ENCODE measurements at regions not wholly inside any gene's neighbourhood (a gene's known extent, or its start where the extent isn't known, plus 50 kb on each side); places are given as distances from the start of the nearest gene placed in this dataset.
A peak's percentile ranks its signal among the peaks of the same experiment; 100 is the strongest.
"Not testable (repeated sequence)": the region's sequence is repeated elsewhere in the genome, so short reads cannot be mapped to it uniquely, and the experiment has no call there.

DNA sequence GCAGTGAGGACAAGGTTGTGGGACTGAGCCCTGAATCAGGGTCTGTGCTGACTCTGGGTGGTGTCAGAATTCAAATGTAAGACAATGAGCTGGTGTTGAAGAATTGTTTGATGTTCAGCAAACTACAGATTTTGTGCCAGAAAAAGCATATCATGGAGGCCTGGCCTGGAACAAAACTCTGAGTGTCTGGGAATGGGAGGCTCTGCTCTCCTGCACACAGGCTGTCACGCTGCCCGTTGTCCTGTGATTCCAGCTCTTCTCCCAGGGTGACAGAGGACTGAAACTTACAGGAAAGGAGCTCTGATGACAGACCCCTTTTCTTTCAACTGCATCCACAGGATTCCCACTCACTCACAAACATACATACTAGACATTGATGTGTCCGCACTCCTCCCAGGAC is 120.1 kb downstream of the ZNF486 start:
- DNase-seq: no peak

DNA sequence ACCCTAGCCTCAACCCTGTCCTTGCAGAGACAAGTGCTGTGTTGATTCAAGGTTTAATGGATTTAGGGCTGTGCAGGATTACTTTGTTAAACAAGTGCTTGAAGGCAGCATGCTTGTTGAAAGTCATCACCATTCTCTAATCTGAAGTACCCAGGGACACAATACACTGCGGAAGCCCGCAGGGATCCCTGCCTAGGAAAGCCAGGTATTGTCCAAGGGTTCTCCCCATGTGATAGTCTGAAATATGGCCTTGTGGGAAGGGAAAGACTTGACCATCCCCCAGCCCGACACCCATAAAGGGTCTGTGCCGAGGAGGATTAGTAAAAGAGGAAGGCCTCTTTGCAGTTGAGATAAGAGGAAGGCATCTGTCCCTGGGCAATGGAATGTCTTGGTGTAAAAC is 118.9 kb downstream of the ZNF486 start:
- DNase-seq: not testable (repeated sequence)

GRCh38 chr19:20279516-20279915 is 112.5 kb downstream of the ZNF486 start:
- DNase-seq: no peak

GRCh38 chr19:20278342-20278741 is 111.3 kb downstream of the ZNF486 start:
- DNase-seq: no peak

GRCh38 chr19:20276732-20277082 is 109.7 kb downstream of the ZNF486 start:
- not testable (repeated sequence) for DNase-seq

GRCh38 chr19:20276011-20276731 is 109.2 kb downstream of the ZNF486 start:
- DNase-seq: no peak

DNA sequence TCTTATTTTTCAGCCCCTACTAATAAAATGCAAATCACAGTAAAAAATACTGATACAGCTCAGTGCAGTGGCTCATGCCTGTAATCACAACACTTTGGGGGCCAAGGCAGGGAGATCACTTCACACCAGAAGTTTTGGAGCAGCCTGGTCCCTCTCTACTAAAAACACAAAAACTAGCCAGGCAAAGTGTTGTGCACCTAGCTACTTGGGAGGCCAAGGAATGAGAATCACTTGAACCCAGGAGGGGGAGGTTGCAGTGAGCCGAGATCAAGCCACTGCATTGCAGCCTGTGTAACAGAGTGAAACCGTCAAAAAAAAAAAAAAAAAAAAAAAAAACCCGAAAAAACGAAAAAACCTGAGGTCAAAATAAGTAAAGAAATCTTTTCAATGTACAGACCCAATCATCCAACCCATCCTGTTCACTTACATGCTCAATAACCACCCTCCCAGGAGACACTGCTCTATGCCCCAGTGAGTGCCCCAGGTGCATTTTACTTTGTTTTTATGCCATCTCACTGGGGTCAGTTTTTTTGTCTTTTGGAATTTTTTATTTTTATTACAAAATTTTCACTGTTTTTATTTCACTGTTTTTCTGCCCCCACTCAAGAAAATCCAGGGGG is 107.0 kb downstream of the ZNF486 start:
- no peak for DNase-seq

DNA sequence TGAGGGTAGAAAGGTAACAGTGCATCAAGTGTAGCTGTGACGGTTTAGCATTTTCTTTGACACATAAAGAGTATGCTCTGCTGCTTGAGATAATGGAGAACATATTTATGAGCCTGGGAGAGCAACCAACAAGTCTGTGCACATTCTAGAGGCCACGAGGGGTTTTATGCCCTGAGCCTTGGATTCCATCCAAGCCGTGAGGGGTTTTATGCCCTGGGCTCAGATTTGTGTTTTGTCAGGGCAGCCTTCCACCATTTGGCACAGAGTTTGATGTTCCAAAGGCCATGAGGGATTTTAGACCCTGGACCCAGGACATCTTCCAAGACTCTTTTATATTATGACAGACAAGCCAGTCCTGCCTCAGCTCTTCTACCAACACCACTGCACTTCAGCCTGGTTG is 106.4 kb downstream of the ZNF486 start:
- peak; percentile 53 for DNase-seq

DNA sequence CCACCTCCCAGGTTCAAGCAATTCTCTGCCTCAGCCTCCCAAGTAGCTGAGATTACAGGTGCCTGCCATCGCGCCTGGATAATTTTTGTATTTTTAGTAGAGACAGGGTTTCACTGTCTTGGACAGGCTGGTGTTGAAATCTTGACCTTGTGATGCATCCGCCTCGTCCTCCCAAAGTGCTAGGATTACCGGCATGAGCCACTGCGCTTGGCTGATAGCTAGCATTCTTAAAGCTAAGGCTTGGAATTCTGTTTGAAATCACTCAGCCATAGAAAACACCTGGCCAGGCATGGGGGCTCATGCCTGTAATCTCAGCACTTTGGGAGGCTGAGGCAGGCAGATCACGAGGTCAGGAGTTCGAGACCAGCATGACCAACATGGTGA is 105.6 kb downstream of the ZNF486 start:
- not testable (repeated sequence) for DNase-seq

- not testable (repeated sequence) for DNase-seq
Observed at GRCh38 chr19:20271927-20272626, 105.1 kb downstream of the ZNF486 start.

- DNase-seq: no peak
Observed at GRCh38 chr19:20271215-20271926, 104.4 kb downstream of the ZNF486 start.

DNA sequence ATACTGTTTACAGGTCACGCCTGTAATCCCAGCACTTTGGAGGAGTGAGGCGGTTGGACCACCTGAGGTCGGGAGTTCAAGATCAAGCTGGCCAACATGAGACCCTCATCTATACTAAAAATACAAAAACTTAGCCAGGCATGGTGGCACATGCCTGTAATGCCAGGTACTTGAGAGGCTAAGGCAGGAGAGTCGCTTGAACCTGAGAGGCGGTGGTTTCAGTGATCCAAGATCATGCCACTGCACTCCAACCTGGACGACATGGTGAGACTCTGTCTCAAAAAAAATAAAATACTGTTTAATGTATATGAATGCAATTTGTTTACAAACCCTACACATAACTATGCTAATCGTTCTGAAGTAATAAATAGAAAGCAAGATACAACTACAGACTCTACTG is 102.4 kb downstream of the ZNF486 start:
- DNase-seq: no peak

GRCh38 chr19:20261513-20261912 is 94.5 kb downstream of the ZNF486 start:
- not testable (repeated sequence) for DNase-seq

DNA sequence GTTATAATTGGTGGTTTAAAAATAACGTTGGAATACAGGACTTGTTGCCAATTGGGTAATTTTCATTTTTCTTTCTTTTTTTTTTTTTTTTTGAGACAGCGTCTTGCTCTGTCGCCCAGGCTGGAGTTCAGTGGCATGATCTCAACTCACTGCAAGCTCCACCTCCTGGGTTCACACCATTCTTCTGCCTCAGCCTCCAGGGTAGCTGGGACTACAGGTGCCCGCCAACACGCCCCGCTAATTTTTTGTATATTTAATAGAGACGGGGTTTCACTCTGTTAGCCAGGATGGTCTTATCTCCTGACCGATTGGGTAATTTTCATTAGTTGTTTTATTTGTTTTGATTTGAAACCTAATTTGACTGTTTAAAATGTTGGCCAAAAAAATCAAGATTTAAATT is 93.7 kb downstream of the ZNF486 start:
- not testable (repeated sequence) for DNase-seq

DNA sequence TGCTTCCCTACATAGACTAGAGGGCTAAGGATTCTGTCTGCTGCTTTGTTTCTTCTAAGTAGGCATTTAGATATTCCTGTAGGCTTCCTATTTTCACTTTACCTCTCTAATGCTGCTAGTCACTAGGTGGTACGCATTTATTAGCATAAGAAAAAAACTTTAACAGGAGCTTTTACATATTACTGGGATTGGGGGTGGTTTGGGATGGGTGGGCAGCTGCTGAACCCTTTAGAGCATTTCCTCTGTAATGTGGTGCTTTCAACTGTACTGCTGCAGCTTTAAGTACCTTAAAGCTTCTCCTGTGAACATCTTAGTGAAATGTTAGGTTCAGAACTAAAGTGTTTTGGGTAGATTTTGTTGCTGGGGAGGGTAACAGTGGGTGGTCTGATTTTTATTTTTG is 92.6 kb downstream of the ZNF486 start:
- no peak for DNase-seq

DNA sequence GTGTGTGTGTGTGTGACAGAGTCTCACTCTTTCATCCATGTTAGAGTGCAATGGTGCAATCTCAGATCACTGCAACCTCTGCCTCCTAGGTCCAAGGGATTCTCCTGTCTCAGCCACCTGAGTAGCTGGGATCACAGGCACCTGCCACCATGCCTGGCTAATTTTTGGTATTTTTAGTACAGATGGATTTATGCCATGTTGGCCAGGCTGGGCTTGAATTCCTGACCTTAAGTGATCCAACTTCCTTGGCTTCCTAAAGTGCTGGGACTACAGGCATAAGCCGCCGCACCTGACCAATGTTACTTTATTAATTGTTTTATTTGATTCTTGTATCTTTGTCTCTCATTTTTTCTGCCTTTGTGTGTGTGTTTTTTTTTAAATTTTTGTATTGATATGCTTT is 89.6 kb downstream of the ZNF486 start:
- DNase-seq: no peak

DNA sequence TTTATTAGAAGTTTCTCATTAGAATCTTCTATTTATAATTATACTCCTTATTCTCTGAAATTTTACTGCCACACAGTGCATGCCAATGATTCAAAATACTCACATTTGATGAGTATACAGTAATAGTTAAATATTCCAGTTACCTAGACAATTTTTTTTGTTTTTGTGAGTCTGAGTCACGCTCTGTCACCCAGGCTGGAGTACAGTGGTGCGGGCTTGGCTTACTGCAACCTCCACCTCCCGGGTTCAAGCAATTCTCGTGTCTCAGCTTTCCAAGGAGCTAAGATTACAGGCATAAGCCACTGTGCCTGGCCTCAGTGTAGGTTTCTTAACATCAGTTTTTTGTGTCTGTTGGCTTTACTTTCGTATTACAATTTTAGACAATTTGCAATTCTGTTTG is 87.1 kb downstream of the ZNF486 start:
- no peak for DNase-seq

DNA sequence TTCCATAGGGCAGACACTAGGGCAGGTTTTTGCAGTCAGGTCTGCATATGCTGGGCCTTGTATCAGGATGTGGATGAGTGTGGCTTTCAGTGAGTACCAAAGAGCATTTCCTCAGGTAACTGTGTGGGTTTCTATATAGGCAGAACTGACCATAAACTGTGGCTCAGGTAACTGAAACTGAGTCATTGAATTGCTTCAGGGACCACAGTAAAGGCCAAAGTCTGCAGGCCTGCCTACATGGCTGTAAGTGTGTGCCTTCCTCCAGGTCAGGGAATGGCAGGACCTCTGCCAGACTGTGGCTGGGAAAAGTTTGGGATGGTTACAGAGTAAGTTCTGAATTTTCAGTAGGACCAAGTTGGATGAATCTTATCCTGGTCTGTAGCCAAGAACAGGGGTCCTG is 85.6 kb downstream of the ZNF486 start:
- no peak for DNase-seq

DNA sequence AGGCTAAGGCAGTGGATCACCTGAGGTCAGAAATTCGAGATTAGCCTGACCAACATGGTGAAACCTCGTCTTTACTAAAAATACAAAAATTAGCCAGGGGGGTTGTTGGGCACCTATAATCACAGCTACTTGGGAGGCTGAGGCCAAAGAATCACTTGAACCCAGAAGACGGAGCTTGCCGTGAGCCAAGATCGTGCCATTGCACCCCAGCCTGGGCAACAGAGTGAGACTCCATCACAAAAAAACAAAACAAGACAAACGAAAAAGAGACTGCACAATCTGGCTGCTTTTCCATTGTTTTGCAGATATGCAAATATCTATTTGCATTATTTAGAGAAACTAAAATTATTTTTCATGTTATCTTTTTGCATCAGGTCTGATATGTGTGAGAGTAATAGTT is 83.6 kb downstream of the ZNF486 start:
- DNase-seq: no peak

DNA sequence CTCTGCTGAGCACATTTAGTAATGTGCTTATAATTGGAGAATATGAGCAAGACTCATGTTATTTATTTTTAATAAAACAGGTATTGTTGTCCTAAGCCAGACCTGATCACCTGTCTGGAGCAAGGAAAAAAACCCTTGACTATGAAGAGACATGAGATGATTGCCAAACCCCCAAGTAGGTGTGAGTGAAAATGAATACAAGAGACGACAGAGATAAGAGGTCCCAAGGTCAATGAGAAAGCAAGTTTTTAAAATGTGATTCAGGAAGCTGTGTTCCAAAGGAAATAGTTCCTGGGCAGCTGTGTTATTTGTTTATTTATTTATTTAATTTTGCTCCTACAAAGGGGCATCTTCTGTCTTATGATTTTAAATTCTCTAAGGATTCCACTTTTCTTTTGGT is 83.1 kb downstream of the ZNF486 start:
- no peak for DNase-seq

All from DMS79 treated with DMSO at 0.1 percent for 48 hours (cell line).